ENCODE measurements at regions not wholly inside any gene's neighbourhood (a gene's known extent, or its start where the extent isn't known, plus 50 kb on each side); places are given as distances from the start of the nearest gene placed in this dataset.

- Histone ChIP-seq H3K9me3 (no peaks in the 10 kb centered on the region), H3K36me3 (ENCODE audit: insufficient read depth in 1 of 2, low read depth in 1 of 2) (no peaks in the 10 kb centered on the region), H3K27me3 (ENCODE audit: insufficient read depth in 3 of 3, low read length in 2 of 3) (no peaks in the 10 kb centered on the region), H3K4me1 (no peaks in the 10 kb centered on the region), H3K27ac (no peak overlapping the region), H3K4me3 (no peak overlapping the region)
- no peak for TF ChIP-seq CTCF (IDR thresholded peaks at IDR 0.05)
- no peak for ATAC-seq
- 39 to 61% (median 51%) methylated on average over 1 of the region's 1 CpG for WGBS, 3 donors
- intact Hi-C loops (cut with DNase I), result no loop called here
- no peak for DNase-seq
Observed at GRCh38 chr3:106819440-106819839, 557.8 kb upstream of the CCDC54 start.

GRCh38 chr3:106820726-106821362, 556.4 kb upstream of the CCDC54 start:
- no peak for ATAC-seq
- intact Hi-C loops (cut with DNase I), result loop anchor here in 1 of 2 donors (10.0 kb wide), 1 partner anchor 244 kb away; no protein-coding TSS in a partner anchor
- no peak for DNase-seq
- Histone ChIP-seq H3K27ac (no peak overlapping the region), H3K9me3 (no peaks in the 10 kb centered on the region), H3K27me3 (ENCODE audit: insufficient read depth in 3 of 3, low read length in 2 of 3) (no peaks in the 10 kb centered on the region), H3K4me3 (no peak overlapping the region), H3K4me1 (no peaks in the 10 kb centered on the region), H3K36me3 (ENCODE audit: insufficient read depth in 1 of 2, low read depth in 1 of 2) (no peaks in the 10 kb centered on the region)
- no peak for TF ChIP-seq CTCF (IDR thresholded peaks at IDR 0.05)
- 91 to 95% (median 93%) methylated on average over 19 of the region's 19 CpGs for WGBS, 3 donors

GRCh38 chr3:106821801-106822200, 555.4 kb upstream of the CCDC54 start:
- H3K36me3 ChIP-seq (ENCODE audit: insufficient read depth in 1 of 2, low read depth in 1 of 2), result no peaks in the 10 kb centered on the region
- H3K9me3 ChIP-seq, result no peaks in the 10 kb centered on the region
- H3K4me1 ChIP-seq, result no peaks in the 10 kb centered on the region
- peak in 1 of 4 donors; percentile 4 for ATAC-seq
- H3K27ac ChIP-seq, result no peak overlapping the region
- intact Hi-C loops (cut with DNase I), result loop anchor here in 1 of 2 donors (10.0 kb wide), 1 partner anchor 243 kb away; no protein-coding TSS in a partner anchor
- TF ChIP-seq CTCF (IDR thresholded peaks at IDR 0.05), result no peak
- H3K4me3 ChIP-seq, result no peak overlapping the region
- 45 to 65% (median 46%) methylated on average over 7 of the region's 7 CpGs for WGBS, 3 donors
- H3K27me3 ChIP-seq (ENCODE audit: insufficient read depth in 3 of 3, low read length in 2 of 3), result no peaks in the 10 kb centered on the region
- DNase-seq, result no peak

DNA sequence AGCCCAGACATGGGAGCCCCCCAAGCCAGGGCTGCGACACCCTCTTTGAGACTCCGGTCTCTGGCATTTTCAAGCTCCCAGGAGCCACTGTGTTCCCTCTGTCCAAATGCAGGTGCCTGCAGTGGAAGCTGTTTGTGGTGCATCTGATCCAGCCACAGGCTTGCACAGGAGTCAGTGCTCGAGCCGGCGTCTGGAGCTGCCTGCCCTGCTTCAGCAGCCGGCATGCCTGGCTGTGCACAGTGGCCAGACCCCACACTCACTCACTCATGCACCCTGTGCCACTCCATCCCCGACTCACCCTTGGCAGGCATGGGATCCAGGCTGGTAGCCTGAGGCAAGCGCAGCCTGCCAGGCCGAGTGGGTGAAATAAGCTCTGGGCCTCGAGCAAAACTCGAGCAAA, 555.0 kb upstream of the CCDC54 start:
- Histone ChIP-seq H3K27me3 (ENCODE audit: insufficient read depth in 3 of 3, low read length in 2 of 3) (no peaks in the 10 kb centered on the region), H3K4me1 (no peaks in the 10 kb centered on the region), H3K4me3 (no peak overlapping the region), H3K36me3 (ENCODE audit: insufficient read depth in 1 of 2, low read depth in 1 of 2) (no peaks in the 10 kb centered on the region), H3K9me3 (no peaks in the 10 kb centered on the region), H3K27ac (no peak overlapping the region)
- DNase-seq (no peak), ATAC-seq (peak in 1 of 4 donors; percentile 5)
- WGBS, 3 donors, result 65 to 91% (median 67%) methylated on average over 11 of the region's 11 CpGs
- TF ChIP-seq CTCF (IDR thresholded peaks at IDR 0.05), result no peak
- intact Hi-C loops (cut with DNase I), result loop anchor here in 1 of 2 donors (10.0 kb wide), 1 partner anchor 243 kb away; no protein-coding TSS in a partner anchor

GRCh38 chr3:106823701-106824100, 553.5 kb upstream of the CCDC54 start:
- intact Hi-C loops (cut with DNase I), result loop anchor here in 1 of 2 donors (10.0 kb wide), 1 partner anchor 241 kb away; no protein-coding TSS in a partner anchor
- no peak for DNase-seq
- TF ChIP-seq CTCF (IDR thresholded peaks at IDR 0.05), result no peak
- Histone ChIP-seq H3K27ac (no peak overlapping the region), H3K36me3 (ENCODE audit: insufficient read depth in 1 of 2, low read depth in 1 of 2) (no peaks in the 10 kb centered on the region), H3K4me3 (no peak overlapping the region), H3K9me3 (no peaks in the 10 kb centered on the region), H3K4me1 (no peaks in the 10 kb centered on the region), H3K27me3 (ENCODE audit: insufficient read depth in 3 of 3, low read length in 2 of 3) (no peaks in the 10 kb centered on the region)
- WGBS, 3 donors, result 72 to 84% (median 72%) methylated on average over 3 of the region's 3 CpGs
- no peak for ATAC-seq
